PFSK-1 (cell line): ENCODE measurements at regions not wholly inside any gene's neighbourhood (a gene's known extent, or its start where the extent isn't known, plus 50 kb on each side); places are given as distances from the start of the nearest gene placed in this dataset.

ENCODE experiments used
- FOXP2 ChIP-seq: optimal IDR thresholded peaks from 2 replicates; pipeline ENCODE3; 2011; ENCODE audit warnings: borderline replicate concordance, control low read depth, inconsistent platforms; ENCODE audit not compliant: insufficient read depth; ENCODE audit errors: extremely low read length, extremely low read depth
- POLR2AphosphoS5 ChIP-seq: IDR thresholded peaks from 2 replicates; pipeline ENCODE4 v1.6.1; 2012; ENCODE audit warnings: low read depth, mild to moderate bottlenecking, control low read depth, low read length, moderate library complexity
- REST ChIP-seq, 2 experiments: IDR thresholded peaks; 2 replicates each; pipeline versions ENCODE4 v1.6.1 to v1.8.0; 2011 to 2012; ENCODE audit warnings: low read depth in 2 of 2, low read length in 2 of 2, control low read depth in 1 of 2, inconsistent platforms in 1 of 2, mild to moderate bottlenecking in 1 of 2, moderate library complexity in 1 of 2; ENCODE audit not compliant: insufficient read depth in 1 of 2
- SIN3A ChIP-seq: IDR thresholded peaks from 2 replicates; pipeline ENCODE4 v1.6.1; 2012; ENCODE audit warnings: mild to moderate bottlenecking, low read length, moderate library complexity, borderline replicate concordance; ENCODE audit not compliant: insufficient read depth
- TAF1 ChIP-seq: IDR thresholded peaks from 2 replicates; pipeline ENCODE4 v1.6.1; 2012; ENCODE audit warnings: low read length, control low read depth, borderline replicate concordance; ENCODE audit not compliant: insufficient read depth

- TF ChIP-seq REST (IDR thresholded peaks at IDR 0.05; ENCODE audit: insufficient read depth in 1 of 2, low read depth in 2 of 2, low read length in 2 of 2) (no peak), SIN3A (no peak)
Observed at GRCh38 chr6:44603044-44603686, 215.7 kb downstream of the CDC5L start.

GRCh38 chr6:44606504-44606903 is 219.0 kb downstream of the CDC5L start:
- TF ChIP-seq POLR2AphosphoS5: no peak
- TF ChIP-seq TAF1: no peak
- TF ChIP-seq REST (IDR thresholded peaks at IDR 0.05; ENCODE audit: insufficient read depth in 1 of 2, low read depth in 2 of 2, low read length in 2 of 2): no peak
- TF ChIP-seq FOXP2: no peak
- no peak for TF ChIP-seq SIN3A

- TF ChIP-seq SIN3A: no peak
- no peak for TF ChIP-seq FOXP2
- no peak for TF ChIP-seq POLR2AphosphoS5
- TF ChIP-seq TAF1: no peak
- TF ChIP-seq REST (IDR thresholded peaks at IDR 0.05; ENCODE audit: insufficient read depth in 1 of 2, low read depth in 2 of 2, low read length in 2 of 2): no peak
Observed at GRCh38 chr6:44606976-44607375, 219.5 kb downstream of the CDC5L start.

GRCh38 chr6:44608175-44608574 is 220.7 kb downstream of the CDC5L start:
- no peak for TF ChIP-seq POLR2AphosphoS5
- TF ChIP-seq REST (IDR thresholded peaks at IDR 0.05; ENCODE audit: insufficient read depth in 1 of 2, low read depth in 2 of 2, low read length in 2 of 2): no peak
- TF ChIP-seq FOXP2: no peak
- TF ChIP-seq SIN3A: no peak

GRCh38 chr6:44609051-44609612 is 221.6 kb downstream of the CDC5L start:
- no peak for TF ChIP-seq SIN3A
- TF ChIP-seq POLR2AphosphoS5: no peak
- no peak for TF ChIP-seq TAF1
- no peak for TF ChIP-seq FOXP2
- TF ChIP-seq REST (IDR thresholded peaks at IDR 0.05; ENCODE audit: insufficient read depth in 1 of 2, low read depth in 2 of 2, low read length in 2 of 2): no peak
